Endothelial cell of umbilical vein (primary cell): ENCODE measurements at regions not wholly inside any gene's neighbourhood (a gene's known extent, or its start where the extent isn't known, plus 50 kb on each side); places are given as distances from the start of the nearest gene placed in this dataset.

Source experiments
- BruUV-seq: library from RNA; stranded (reverse); fragments of 400-500 nt; replicated peaks from 2 replicates; lab custom pipeline; 2021; lab: Mats Ljungman, UMichigan
- CTCF ChIA-PET: fragments of 300-600, 350-600 bp; sonication (Branson Sonifier 250); formaldehyde crosslinking; loops from one replicate; lab custom pipeline; 2021; ENCODE audit warnings: antibody characterized with exemption, inconsistent platforms; lab: Charles Lee
- POLR2A ChIA-PET: fragments of 300-600, 350-600 bp; sonication (Branson Sonifier 250); formaldehyde crosslinking; loops from one replicate; lab custom pipeline; 2021; ENCODE audit warnings: antibody characterized with exemption, inconsistent platforms; lab: Charles Lee
- DNase-seq: peaks from one replicate; pipeline ENCODE4 v3.0.0-alpha.2; 2011; ENCODE audit warnings: low read depth, low spot score
- FAIRE-seq: peaks from 2 replicates; lab custom pipeline; 2011; peaks lifted over from hg19 to GRCh38; lab: Jason Lieb, UNC
- H2AFZ ChIP-seq: 2 replicates; pipeline ENCODE4 v1.6.0; 2012; ENCODE audit warnings: low read depth, low read length, control low read depth, inconsistent platforms
- H3K27ac ChIP-seq: 2 replicates; pipeline ENCODE4 v1.5.1; 2011; ENCODE audit warnings: low read depth, mild to moderate bottlenecking, control low read depth, low read length, moderate library complexity; ENCODE audit not compliant: insufficient read depth
- H3K27me3 ChIP-seq, 2 experiments: 2 replicates each; pipeline versions ENCODE4 v1.6.0 to v1.6.1; 2011; ENCODE audit warnings: low read length in 2 of 2, mixed read lengths in 1 of 2; ENCODE audit not compliant: control insufficient read depth in 2 of 2, insufficient read depth in 2 of 2
- H3K36me3 ChIP-seq, 2 experiments: 2 replicates in 1 of 2; 3 replicates in 1 of 2; pipeline ENCODE4 v1.5.1; 2011; ENCODE audit warnings: low read length in 2 of 2, mild to moderate bottlenecking in 1 of 2, moderate library complexity in 1 of 2; ENCODE audit not compliant: control insufficient read depth in 2 of 2, insufficient read depth in 2 of 2; ENCODE audit errors: extremely low read depth in 1 of 2
- H3K4me1 ChIP-seq: 3 replicates; pipeline ENCODE4 v1.5.1; 2011; ENCODE audit warnings: mild to moderate bottlenecking, low read length; ENCODE audit not compliant: control insufficient read depth, insufficient read depth; ENCODE audit errors: extremely low read depth
- H3K4me2 ChIP-seq: 2 replicates; pipeline ENCODE4 v1.6.1; 2011; ENCODE audit warnings: low read length, control low read depth, mixed read lengths; ENCODE audit not compliant: insufficient read depth
- H3K4me3 ChIP-seq, 3 experiments: fragments of 200-600 bp in 1 of 3; sonication (generic), shearing (Covaris generic) in 1 of 3; replicated peaks in 1 of 3; 2 replicates each; pipeline ENCODE4 v1.5.1; 2011 to 2016; ENCODE audit warnings: control low read depth in 3 of 3, low read length in 3 of 3, mild to moderate bottlenecking in 2 of 3, inconsistent platforms in 1 of 3, low read depth in 1 of 3, moderate library complexity in 1 of 3; ENCODE audit not compliant: insufficient read depth in 1 of 3
- H3K79me2 ChIP-seq: 2 replicates; pipeline ENCODE4 v1.6.0; 2012; ENCODE audit warnings: low read length, inconsistent platforms; ENCODE audit not compliant: control insufficient read depth, insufficient read depth
- H3K9ac ChIP-seq: replicated peaks from 2 replicates; pipeline ENCODE3; 2011; ENCODE audit warnings: low read length, control low read depth; ENCODE audit not compliant: insufficient read depth; ENCODE audit errors: extremely low read depth
- H3K9me1 ChIP-seq: replicated peaks from 3 replicates; pipeline ENCODE4 v1.6.0; 2011; ENCODE audit warnings: mild to moderate bottlenecking, low read length; ENCODE audit not compliant: control insufficient read depth, insufficient read depth; ENCODE audit errors: extremely low read depth
- H3K9me3 ChIP-seq: replicated peaks from 2 replicates; pipeline ENCODE4 v1.5.1; 2012; ENCODE audit warnings: low read length, inconsistent platforms; ENCODE audit not compliant: control insufficient read depth, insufficient read depth
- H4K20me1 ChIP-seq: replicated peaks from 2 replicates; pipeline ENCODE3; 2011; ENCODE audit warnings: mild to moderate bottlenecking, low read length; ENCODE audit not compliant: control insufficient read depth, insufficient read depth; ENCODE audit errors: extremely low read depth
- CTCF ChIP-seq, 2 donors: IDR thresholded peaks; 1 replicate in 1 of 2; 2 replicates in 1 of 2; pipeline ENCODE4 v1.5.1; 2011; ENCODE audit warnings: low read length in 2 of 2, mild to moderate bottlenecking in 2 of 2, moderate library complexity in 2 of 2, control low read depth in 1 of 2, inconsistent platforms in 1 of 2, low read depth in 1 of 2; ENCODE audit not compliant: insufficient read depth in 1 of 2; ENCODE audit errors: extremely low read depth in 1 of 2
- EZH2 ChIP-seq: IDR thresholded peaks from 2 replicates; pipeline ENCODE4 v1.6.1; 2012; ENCODE audit warnings: borderline replicate concordance, low read depth, mild to moderate bottlenecking, moderate library complexity, low read length, inconsistent platforms; ENCODE audit not compliant: severe bottlenecking
- FOS ChIP-seq: IDR thresholded peaks from 2 replicates; pipeline ENCODE4 v1.6.1; 2011; ENCODE audit warnings: mild to moderate bottlenecking, low read length, moderate library complexity, borderline replicate concordance; ENCODE audit not compliant: insufficient read depth
- GATA2 ChIP-seq: IDR thresholded peaks from 2 replicates; pipeline ENCODE4 v1.7.0; 2011; ENCODE audit warnings: low read depth, mild to moderate bottlenecking, moderate library complexity, mixed read lengths, low read length; ENCODE audit not compliant: insufficient read length, insufficient read depth
- JUN ChIP-seq: IDR thresholded peaks from 2 replicates; pipeline ENCODE4 v1.6.1; 2011; ENCODE audit warnings: borderline replicate concordance, low read depth; ENCODE audit not compliant: insufficient read length, insufficient read depth
- MAX ChIP-seq: IDR thresholded peaks from 2 replicates; pipeline ENCODE4 v1.6.1; 2011; ENCODE audit not compliant: insufficient read depth, insufficient read length
- MYC ChIP-seq: IDR thresholded peaks from one replicate; pipeline ENCODE4 v1.6.1; 2011; ENCODE audit warnings: mild to moderate bottlenecking, low read depth, low read length
- POLR2A ChIP-seq: IDR thresholded peaks from 2 replicates; pipeline ENCODE4 v1.6.1; 2012; ENCODE audit warnings: low read depth, mild to moderate bottlenecking, control low read depth, low read length
- POLR2AphosphoS5 ChIP-seq: IDR thresholded peaks from 2 replicates; pipeline ENCODE4 v1.6.1; 2012; ENCODE audit warnings: low read depth, mild to moderate bottlenecking, control low read depth, low read length, moderate library complexity; ENCODE audit not compliant: insufficient read depth
- dilution Hi-C: fragments of 300-500 bp; cut with MboI; formaldehyde crosslinking; loops from one replicate; pipeline ENCODE4 v1.15.0; 2019; ENCODE audit warnings: low sequenced_read_pairs; ENCODE audit not compliant: extremely low pct_ligation_motif_present
- intact Hi-C: fragments of 100-400 bp; cut with micrococcal nuclease; formaldehyde crosslinking; loops from one replicate; pipeline ENCODE4 v1.10.0; 2022

- H3K36me3 ChIP-seq: no peaks in the 10 kb centered on the region
- dilution Hi-C loops: no loop called here
- BruUV-seq: no TSS peak
- no peak overlapping the region for H3K9ac ChIP-seq
- H3K9me3 ChIP-seq: peaks cover 3% of the 10 kb centered on the region
- H3K4me2 ChIP-seq: no peak overlapping the region
- no peaks in the 10 kb centered on the region for H4K20me1 ChIP-seq
- DNase-seq (no peak), FAIRE-seq (no peak)
- H3K79me2 ChIP-seq: no peaks in the 10 kb centered on the region
- no peak overlapping the region for H3K4me3 ChIP-seq
- intact Hi-C loops: no loop called here
- no peak overlapping the region for H3K27ac ChIP-seq
- ChIA-PET POLR2A (no interaction called here), CTCF (no interaction called here)
- H3K4me1 ChIP-seq: no peaks in the 10 kb centered on the region
- no peak overlapping the region for H2AFZ ChIP-seq
- no peaks in the 10 kb centered on the region for H3K9me1 ChIP-seq
- no peak for TF ChIP-seq MYC
- H3K27me3 ChIP-seq: no peaks in the 10 kb centered on the region
These were observed 757.3 kb downstream of the DOK5 start for GRCh38 chr20:55232647-55233046.

GRCh38 chr20:55229451-55229850, 754.1 kb downstream of the DOK5 start:
- H3K9ac ChIP-seq: no peak overlapping the region
- DNase-seq: no peak
- no peaks in the 10 kb centered on the region for H3K9me1 ChIP-seq
- TF ChIP-seq POLR2AphosphoS5 (no peak), EZH2 (no peak), CTCF (IDR thresholded peaks at IDR 0.05; ENCODE audit: extremely low read depth in 1 of 2, insufficient read depth in 1 of 2, low read depth in 1 of 2, low read length in 2 of 2) (no peak), POLR2A (no peak), FOS (no peak), MYC (no peak), GATA2 (no peak), MAX (no peak), JUN (no peak)
- no peaks in the 10 kb centered on the region for H3K9me3 ChIP-seq
- H3K27ac ChIP-seq: no peak overlapping the region
- ChIA-PET CTCF (no interaction called here), POLR2A (no interaction called here)
- no peaks in the 10 kb centered on the region for H3K27me3 ChIP-seq
- H4K20me1 ChIP-seq: no peaks in the 10 kb centered on the region
- intact Hi-C loops: no loop called here
- no peaks in the 10 kb centered on the region for H3K36me3 ChIP-seq
- no peak overlapping the region for H3K4me2 ChIP-seq
- dilution Hi-C loops: no loop called here
- H2AFZ ChIP-seq: no peak overlapping the region
- no peak for FAIRE-seq
- no peaks in the 10 kb centered on the region for H3K79me2 ChIP-seq
- no peaks in the 10 kb centered on the region for H3K4me1 ChIP-seq
- no peak overlapping the region for H3K4me3 ChIP-seq
- BruUV-seq: no TSS peak
